Mucosa of gallbladder (tissue), 1 donor: ENCODE measurements at regions not wholly inside any gene's neighbourhood (a gene's known extent, or its start where the extent isn't known, plus 50 kb on each side); places are given as distances from the start of the nearest gene placed in this dataset.

Experiments used
- DNase-seq: peaks from one replicate; pipeline ENCODE4 v3.0.0-alpha.2; 2020; ENCODE audit warnings: low spot score
- donor health status: DM: no; HTN: no; CAD: no.

- DNase-seq: no peak
These were observed 161.8 kb upstream of the IRX2 start for GRCh38 chr5:2913281-2913680.

GRCh38 chr5:2912741-2913140, 161.3 kb upstream of the IRX2 start:
- no peak for DNase-seq

- DNase-seq: no peak
These were observed 159.1 kb upstream of the IRX2 start for GRCh38 chr5:2910401-2911175.

GRCh38 chr5:2909035-2909434, 157.6 kb upstream of the IRX2 start:
- DNase-seq: no peak

GRCh38 chr5:2908086-2908485, 156.6 kb upstream of the IRX2 start:
- DNase-seq: no peak

- no peak for DNase-seq
These were observed 155.0 kb upstream of the IRX2 start for GRCh38 chr5:2906302-2907090.

GRCh38 chr5:2905741-2906140, 154.3 kb upstream of the IRX2 start:
- no peak for DNase-seq

- DNase-seq: peak; percentile 4
These were observed 153.5 kb upstream of the IRX2 start for GRCh38 chr5:2904956-2905355.

GRCh38 chr5:2904399-2904798, 152.9 kb upstream of the IRX2 start:
- peak; percentile 6 for DNase-seq

GRCh38 chr5:2903451-2904395, 152.2 kb upstream of the IRX2 start:
- DNase-seq: peak; percentile 4

- peak; percentile 2 for DNase-seq
These were observed 151.3 kb upstream of the IRX2 start for GRCh38 chr5:2902742-2903297.

- peak; percentile 3 for DNase-seq
These were observed 150.7 kb upstream of the IRX2 start for GRCh38 chr5:2902186-2902585.

- DNase-seq: no peak
These were observed 150.0 kb upstream of the IRX2 start for GRCh38 chr5:2901511-2901910.

- no peak for DNase-seq
These were observed 149.6 kb upstream of the IRX2 start for GRCh38 chr5:2901096-2901495.

GRCh38 chr5:2900360-2900759, 148.9 kb upstream of the IRX2 start:
- DNase-seq: no peak

GRCh38 chr5:2899311-2899710, 147.8 kb upstream of the IRX2 start:
- DNase-seq: no peak

GRCh38 chr5:2898661-2899060, 147.2 kb upstream of the IRX2 start:
- no peak for DNase-seq

- DNase-seq: no peak
These were observed 145.9 kb upstream of the IRX2 start for GRCh38 chr5:2897276-2897961.

GRCh38 chr5:2896371-2897275, 145.1 kb upstream of the IRX2 start:
- no peak for DNase-seq

GRCh38 chr5:2895876-2896275, 144.4 kb upstream of the IRX2 start:
- no peak for DNase-seq
